Caco-2 (cell line): ENCODE measurements at regions not wholly inside any gene's neighbourhood (a gene's known extent, or its start where the extent isn't known, plus 50 kb on each side); places are given as distances from the start of the nearest gene placed in this dataset.

Experiments
- BruUV-seq: library from RNA; stranded (reverse); fragments of 400-500 nt; replicated peaks from 2 replicates; lab custom pipeline; 2021; lab: Mats Ljungman, UMichigan
- CTCF ChIA-PET: fragments of 300-600 bp; sonication (Branson Sonifier 250); formaldehyde crosslinking; loops from one replicate; lab custom pipeline; 2022; ENCODE audit warnings: antibody characterized with exemption; lab: Charles Lee
- POLR2A ChIA-PET: fragments of 300-600 bp; sonication (Branson Sonifier 250); formaldehyde crosslinking; loops from one replicate; lab custom pipeline; 2022; ENCODE audit warnings: antibody characterized with exemption; lab: Charles Lee
- DNase-seq, 2 experiments: peaks; one replicate each; pipeline versions ENCODE4 v3.0.0 to v3.0.0-alpha.2; 2020 to 2022
- H3K27me3 ChIP-seq: replicated peaks from 2 replicates; pipeline ENCODE4 v1.6.0; 2011; ENCODE audit warnings: low read length; ENCODE audit not compliant: control insufficient read depth, insufficient read depth
- H3K36me3 ChIP-seq: 2 replicates; pipeline ENCODE4 v1.5.1; 2011; ENCODE audit warnings: low read length; ENCODE audit not compliant: control insufficient read depth, insufficient read depth
- H3K4me1 ChIP-seq: fragments of 250-450 bp; sonication (Bioruptor Pico); 2 replicates; pipeline ENCODE4 v1.5.1; 2020; ENCODE audit warnings: mild to moderate bottlenecking
- H3K4me3 ChIP-seq: 2 replicates; pipeline ENCODE4 v1.5.1; 2011; ENCODE audit warnings: low read depth, mild to moderate bottlenecking, control low read depth, low read length
- H3K9me3 ChIP-seq: fragments of 250-450 bp; sonication (Bioruptor Pico); 2 replicates; pipeline ENCODE4 v1.5.1; 2020; ENCODE audit warnings: mild to moderate bottlenecking, moderate library complexity
- H3K27ac Mint-ChIP-seq: one replicate; pipeline ENCODE4 v1.8.0; 2022; ENCODE audit warnings: mixed read lengths; ENCODE audit not compliant: unreplicated experiment
- H3K27me3 Mint-ChIP-seq: one replicate; pipeline ENCODE4 v1.8.0; 2022; ENCODE audit warnings: mixed read lengths; ENCODE audit not compliant: insufficient read depth, unreplicated experiment
- H3K36me3 Mint-ChIP-seq: one replicate; pipeline ENCODE4 v1.8.0; 2022; ENCODE audit warnings: mild to moderate bottlenecking, mixed read lengths; ENCODE audit not compliant: insufficient read depth, unreplicated experiment
- H3K4me1 Mint-ChIP-seq: one replicate; pipeline ENCODE4 v1.8.0; 2022; ENCODE audit warnings: low read depth, mixed read lengths; ENCODE audit not compliant: unreplicated experiment
- H3K4me3 Mint-ChIP-seq: one replicate; pipeline ENCODE4 v1.8.0; 2022; ENCODE audit warnings: mild to moderate bottlenecking, moderate library complexity, mixed read lengths; ENCODE audit not compliant: unreplicated experiment
- H3K9me3 Mint-ChIP-seq: one replicate; pipeline ENCODE4 v1.8.0; 2022; ENCODE audit warnings: mixed read lengths; ENCODE audit not compliant: unreplicated experiment
- intact Hi-C: fragments of 100-400 bp; cut with micrococcal nuclease; formaldehyde crosslinking; loops from one replicate; pipeline ENCODE4 v1.10.0; 2022; ENCODE audit not compliant: unreplicated experiment
- TF ChIP-seq, protein P1 (sequence below), 2 experiments: fragments of 200-600 bp in 1 of 2; IDR thresholded peaks; 1 replicate in 1 of 2; 2 replicates in 1 of 2; pipeline versions ENCODE4 v1.5.1 to v1.8.0; 2011 to 2022; ENCODE audit warnings: antibody characterized with exemption in 1 of 2, control low read depth in 1 of 2, inconsistent platforms in 1 of 2, low read depth in 1 of 2, low read length in 1 of 2, mild to moderate bottlenecking in 1 of 2, moderate library complexity in 1 of 2; ENCODE audit not compliant: insufficient read depth in 1 of 2, severe bottlenecking in 1 of 2, unreplicated experiment in 1 of 2

DNA sequence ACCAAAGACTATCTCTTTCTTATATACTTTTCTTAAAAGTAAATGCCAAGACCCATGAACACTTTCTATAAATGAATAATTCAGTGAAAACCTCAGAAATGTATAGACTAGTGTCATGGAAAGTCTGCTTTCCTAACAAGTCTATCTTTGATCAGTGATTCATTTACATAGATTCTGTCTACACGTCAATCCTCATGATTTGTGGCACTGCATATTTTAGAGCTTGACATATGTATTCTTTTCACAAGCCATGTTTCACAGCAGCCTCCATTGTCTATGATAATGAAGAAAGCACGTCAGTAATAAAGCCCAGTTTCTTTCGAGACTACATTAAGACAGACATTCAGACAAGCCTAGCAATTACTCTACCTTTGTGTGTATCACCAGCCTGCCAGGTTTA lies 486.6 kb downstream of the IRS1 start:
- intact Hi-C loops, result no loop called here
- H3K36me3 Mint-ChIP-seq, result no peaks in the 10 kb centered on the region
- H3K27me3 Mint-ChIP-seq, result no peaks in the 10 kb centered on the region
- TF ChIP-seq, protein P1, sequence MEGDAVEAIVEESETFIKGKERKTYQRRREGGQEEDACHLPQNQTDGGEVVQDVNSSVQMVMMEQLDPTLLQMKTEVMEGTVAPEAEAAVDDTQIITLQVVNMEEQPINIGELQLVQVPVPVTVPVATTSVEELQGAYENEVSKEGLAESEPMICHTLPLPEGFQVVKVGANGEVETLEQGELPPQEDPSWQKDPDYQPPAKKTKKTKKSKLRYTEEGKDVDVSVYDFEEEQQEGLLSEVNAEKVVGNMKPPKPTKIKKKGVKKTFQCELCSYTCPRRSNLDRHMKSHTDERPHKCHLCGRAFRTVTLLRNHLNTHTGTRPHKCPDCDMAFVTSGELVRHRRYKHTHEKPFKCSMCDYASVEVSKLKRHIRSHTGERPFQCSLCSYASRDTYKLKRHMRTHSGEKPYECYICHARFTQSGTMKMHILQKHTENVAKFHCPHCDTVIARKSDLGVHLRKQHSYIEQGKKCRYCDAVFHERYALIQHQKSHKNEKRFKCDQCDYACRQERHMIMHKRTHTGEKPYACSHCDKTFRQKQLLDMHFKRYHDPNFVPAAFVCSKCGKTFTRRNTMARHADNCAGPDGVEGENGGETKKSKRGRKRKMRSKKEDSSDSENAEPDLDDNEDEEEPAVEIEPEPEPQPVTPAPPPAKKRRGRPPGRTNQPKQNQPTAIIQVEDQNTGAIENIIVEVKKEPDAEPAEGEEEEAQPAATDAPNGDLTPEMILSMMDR (IDR thresholded peaks at IDR 0.05; ENCODE audit: insufficient read depth in 1 of 2, low read depth in 1 of 2, low read length in 1 of 2, severe bottlenecking in 1 of 2, unreplicated experiment in 1 of 2), result no peak
- H3K4me3 Mint-ChIP-seq, result no peak overlapping the region
- DNase-seq, result no peak
- H3K27ac Mint-ChIP-seq, result no peak overlapping the region
- H3K9me3 Mint-ChIP-seq, result peaks cover 15% of the 10 kb centered on the region
- no peak overlapping the region for H3K4me3 ChIP-seq
- BruUV-seq, result no TSS peak
- H3K4me1 Mint-ChIP-seq, result peaks cover 7% of the 10 kb centered on the region
- POLR2A ChIA-PET, result no interaction called here
- no peaks in the 10 kb centered on the region for H3K27me3 ChIP-seq
- no peaks in the 10 kb centered on the region for H3K4me1 ChIP-seq
- no peaks in the 10 kb centered on the region for H3K9me3 ChIP-seq
- no peaks in the 10 kb centered on the region for H3K36me3 ChIP-seq
- CTCF ChIA-PET, result no interaction called here

DNA sequence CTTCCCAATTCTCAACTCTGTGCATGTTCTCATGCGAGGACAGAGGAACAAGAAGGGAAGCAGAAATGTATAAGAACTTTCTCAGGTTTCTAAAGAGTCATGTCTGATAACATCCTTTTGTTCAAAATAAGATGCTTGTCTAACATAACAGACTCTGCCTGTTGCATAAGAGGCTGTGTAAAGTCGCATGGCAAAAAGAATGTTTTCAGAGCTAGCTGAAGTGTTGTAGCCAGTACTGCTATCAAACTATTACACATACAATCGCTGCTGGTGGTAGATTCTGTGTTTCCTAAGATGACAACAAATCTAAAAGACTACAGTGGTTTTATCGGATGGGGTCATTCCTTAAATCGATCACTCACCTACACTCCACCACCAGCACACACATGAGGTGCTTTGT lies 487.5 kb downstream of the IRS1 start:
- BruUV-seq, result no TSS peak
- no peak overlapping the region for H3K27ac Mint-ChIP-seq
- H3K27me3 Mint-ChIP-seq, result no peaks in the 10 kb centered on the region
- Histone ChIP-seq H3K36me3 (no peaks in the 10 kb centered on the region), H3K9me3 (no peaks in the 10 kb centered on the region), H3K4me1 (0 out of 2 replicates have a peak, but pooled peaks cover 3% of the 10 kb centered on the region), H3K27me3 (no peaks in the 10 kb centered on the region), H3K4me3 (no peak overlapping the region)
- ChIA-PET POLR2A (no interaction called here), CTCF (no interaction called here)
- intact Hi-C loops, result no loop called here
- H3K4me3 Mint-ChIP-seq, result no peak overlapping the region
- peaks cover 9% of the 10 kb centered on the region for H3K9me3 Mint-ChIP-seq
- H3K4me1 Mint-ChIP-seq, result peaks cover 7% of the 10 kb centered on the region
- no peaks in the 10 kb centered on the region for H3K36me3 Mint-ChIP-seq
- TF ChIP-seq, protein P1 (IDR thresholded peaks at IDR 0.05; ENCODE audit: insufficient read depth in 1 of 2, low read depth in 1 of 2, low read length in 1 of 2, severe bottlenecking in 1 of 2, unreplicated experiment in 1 of 2), result no peak
- no peak for DNase-seq

DNA sequence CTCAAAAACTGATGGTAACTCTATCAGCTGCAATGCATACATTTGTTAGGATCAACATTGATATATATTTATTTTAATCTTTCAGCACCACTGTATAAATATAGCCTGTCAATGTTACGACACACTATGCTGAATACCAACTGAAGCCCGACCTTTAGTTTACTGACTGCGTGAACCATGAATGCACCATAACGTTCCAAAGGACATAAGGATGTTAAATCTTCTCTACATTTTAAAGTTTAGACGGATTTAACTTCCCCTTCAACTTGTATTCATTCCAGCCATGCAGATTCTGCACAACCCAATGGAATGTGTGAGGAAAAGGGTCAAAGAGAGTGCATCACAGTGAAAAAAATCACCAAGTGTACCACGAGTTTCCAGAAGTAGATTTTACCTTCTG lies 489.5 kb downstream of the IRS1 start:
- no TSS peak for BruUV-seq
- peaks cover 9% of the 10 kb centered on the region for H3K9me3 Mint-ChIP-seq
- TF ChIP-seq, protein P1 (IDR thresholded peaks at IDR 0.05; ENCODE audit: insufficient read depth in 1 of 2, low read depth in 1 of 2, low read length in 1 of 2, severe bottlenecking in 1 of 2, unreplicated experiment in 1 of 2), result no peak
- ChIA-PET CTCF (no interaction called here), POLR2A (no interaction called here)
- no peak overlapping the region for H3K27ac Mint-ChIP-seq
- H3K36me3 ChIP-seq, result no peaks in the 10 kb centered on the region
- H3K4me1 ChIP-seq, result 0 out of 2 replicates have a peak, but pooled peaks cover 3% of the 10 kb centered on the region
- no peak for DNase-seq
- no peaks in the 10 kb centered on the region for H3K27me3 Mint-ChIP-seq
- no peaks in the 10 kb centered on the region for H3K9me3 ChIP-seq
- H3K4me3 ChIP-seq, result no peak overlapping the region
- H3K4me1 Mint-ChIP-seq, result peaks cover 7% of the 10 kb centered on the region
- H3K36me3 Mint-ChIP-seq, result no peaks in the 10 kb centered on the region
- intact Hi-C loops, result no loop called here
- H3K27me3 ChIP-seq, result no peaks in the 10 kb centered on the region
- H3K4me3 Mint-ChIP-seq, result no peak overlapping the region
